Peyer's patch (tissue), 4 donors: ENCODE measurements at regions not wholly inside any gene's neighbourhood (a gene's known extent, or its start where the extent isn't known, plus 50 kb on each side); places are given as distances from the start of the nearest gene placed in this dataset.

Source experiments
- DNase-seq, 3 donors: peaks; one replicate each; pipeline ENCODE4 v3.0.0-alpha.2; 2017 to 2019
- H3K27ac ChIP-seq, 4 donors: fragments of 200-600 bp; sonication (generic); one replicate each; pipeline ENCODE4 v1.5.1; 2016 to 2019
- H3K27me3 ChIP-seq, 2 donors: fragments of 200-600 bp; sonication (generic); one replicate each; pipeline ENCODE4 v1.5.1; 2019
- H3K36me3 ChIP-seq, 3 donors: fragments of 200-600 bp; sonication (generic); one replicate each; pipeline ENCODE4 v1.5.1; 2016 to 2019
- H3K4me1 ChIP-seq, 4 donors: fragments of 200-600 bp; sonication (generic); one replicate each; pipeline ENCODE4 v1.5.1; 2016 to 2019
- H3K4me3 ChIP-seq, 4 donors: fragments of 200-600 bp; sonication (generic); 1 replicate in 3 of 4; 2 replicates in 1 of 4; pipeline ENCODE4 v1.5.1; 2016 to 2019; ENCODE audit warnings: mild to moderate bottlenecking in 1 of 4
- H3K9me3 ChIP-seq, 4 donors: fragments of 200-600 bp; sonication (generic); one replicate each; pipeline ENCODE4 v1.5.1; 2016 to 2019; ENCODE audit warnings: mild to moderate bottlenecking in 1 of 4
- CTCF ChIP-seq, 6 experiments: fragments of 450-650 bp in 4 of 6; fragments of 200-600 bp in 2 of 6; sonication (generic) in 1 of 6; IDR thresholded peaks; one replicate each; pipeline ENCODE4 v1.5.1; 2017 to 2019; ENCODE audit warnings: antibody characterized with exemption in 6 of 6, mild to moderate bottlenecking in 3 of 6, moderate library complexity in 1 of 6
- POLR2A ChIP-seq, 2 donors: fragments of 450-650 bp; IDR thresholded peaks; one replicate each; pipeline ENCODE4 v1.5.1; 2017; ENCODE audit warnings: antibody characterized with exemption in 2 of 2, mild to moderate bottlenecking in 2 of 2, moderate library complexity in 2 of 2

GRCh38 chr13:32828711-32829110, 187.5 kb upstream of the KL start:
- H3K4me1 ChIP-seq, result no peaks in the 10 kb centered on the region
- TF ChIP-seq POLR2A (IDR thresholded peaks at IDR 0.05) (no peak), CTCF (IDR thresholded peaks at IDR 0.05) (no peak)

GRCh38 chr13:32829269-32829668, 187.0 kb upstream of the KL start:
- no peak for TF ChIP-seq CTCF (IDR thresholded peaks at IDR 0.05)
- no peak for TF ChIP-seq POLR2A (IDR thresholded peaks at IDR 0.05)
- no peaks in the 10 kb centered on the region for H3K27me3 ChIP-seq
- no peaks in the 10 kb centered on the region for H3K4me1 ChIP-seq
- no peaks in the 10 kb centered on the region for H3K9me3 ChIP-seq
- H3K36me3 ChIP-seq, result no peaks in the 10 kb centered on the region
- no peak overlapping the region for H3K4me3 ChIP-seq
- no peak overlapping the region for H3K27ac ChIP-seq
- no peak for DNase-seq

More at GRCh38 chr13:32828711-32829110, 187.5 kb upstream of the KL start:
- Histone ChIP-seq H3K4me3 (no peak overlapping the region), H3K9me3 (no peaks in the 10 kb centered on the region), H3K27me3 (no peaks in the 10 kb centered on the region), H3K36me3 (no peaks in the 10 kb centered on the region), H3K27ac (no peak overlapping the region)
- DNase-seq, result no peak

- Histone ChIP-seq H3K27me3 (no peaks in the 10 kb centered on the region), H3K36me3 (no peaks in the 10 kb centered on the region), H3K4me1 (no peaks in the 10 kb centered on the region), H3K9me3 (no peaks in the 10 kb centered on the region), H3K4me3 (no peak overlapping the region), H3K27ac (no peak overlapping the region)
- no peak for DNase-seq
- TF ChIP-seq CTCF (IDR thresholded peaks at IDR 0.05) (no peak), POLR2A (IDR thresholded peaks at IDR 0.05) (no peak)
Observed at GRCh38 chr13:32829676-32830335, 186.4 kb upstream of the KL start.

GRCh38 chr13:32830336-32831031, 185.7 kb upstream of the KL start:
- no peak for DNase-seq
- H3K27ac ChIP-seq, result no peak overlapping the region
- no peaks in the 10 kb centered on the region for H3K27me3 ChIP-seq
- no peaks in the 10 kb centered on the region for H3K9me3 ChIP-seq
- H3K4me1 ChIP-seq, result no peaks in the 10 kb centered on the region
- no peak for TF ChIP-seq CTCF (IDR thresholded peaks at IDR 0.05)
- TF ChIP-seq POLR2A (IDR thresholded peaks at IDR 0.05), result no peak
- H3K4me3 ChIP-seq, result no peak overlapping the region
- no peaks in the 10 kb centered on the region for H3K36me3 ChIP-seq

GRCh38 chr13:32837307-32837972, 178.8 kb upstream of the KL start:
- Histone ChIP-seq H3K27me3 (no peaks in the 10 kb centered on the region), H3K4me3 (no peak overlapping the region), H3K4me1 (no peaks in the 10 kb centered on the region), H3K36me3 (no peaks in the 10 kb centered on the region), H3K27ac (no peak overlapping the region), H3K9me3 (peaks cover 0 to under 1% (median 0%) of the 10 kb centered on the region in 4 donors)
- DNase-seq, result no peak
- no peak for TF ChIP-seq POLR2A (IDR thresholded peaks at IDR 0.05)
